HCT116 (cell line): ENCODE measurements at regions not wholly inside any gene's neighbourhood (a gene's known extent, or its start where the extent isn't known, plus 50 kb on each side); places are given as distances from the start of the nearest gene placed in this dataset.

Experiments used
- ATAC-seq: fragments of 200-7000 bp; cut with Tn5 transposase; 2 replicates; pipeline ENCODE4 v1.9.1; 2020; ENCODE audit warnings: mild to moderate bottlenecking, moderate library complexity
- BruUV-seq: library from RNA; stranded (reverse); fragments of 400-500 nt; replicated peaks from 2 replicates; lab custom pipeline; 2021; lab: Mats Ljungman, UMichigan
- CTCF ChIA-PET: fragments of 300-600 bp; sonication (Branson Sonifier 250); formaldehyde crosslinking; loops from one replicate; lab custom pipeline; 2021; ENCODE audit warnings: antibody characterized with exemption; lab: Charles Lee
- POLR2A ChIA-PET: fragments of 300-600, 350-600 bp; sonication (Branson Sonifier 250); formaldehyde crosslinking; loops from one replicate; lab custom pipeline; 2021; ENCODE audit warnings: antibody characterized with exemption; lab: Charles Lee
- RAD21 ChIA-PET, 2 experiments: fragments of 300-600 bp; sonication (Branson Sonifier 250); formaldehyde crosslinking; loops; one replicate each; lab custom pipeline; 2023; ENCODE audit warnings: low total read pairs in 2 of 2; ENCODE audit not compliant: uncharacterized antibody in 2 of 2, unreplicated experiment in 2 of 2, low non-redundant PET in 1 of 2; lab: Charles Lee
- DNase-seq: peaks from one replicate; pipeline ENCODE4 v3.0.0-alpha.2; 2010; ENCODE audit warnings: low read depth, low spot score
- H2AFZ ChIP-seq: fragments of 200-600 bp; shearing (Covaris generic), sonication (generic); 2 replicates; pipeline ENCODE4 v1.6.1; 2017; ENCODE audit warnings: low read depth, mixed run types, mixed read lengths, antibody characterized with exemption, low read length; ENCODE audit not compliant: poor library complexity, severe bottlenecking
- H3K27ac ChIP-seq: 2 replicates; pipeline ENCODE4 v1.5.1; 2012; ENCODE audit warnings: low read depth, low read length
- H3K27me3 ChIP-seq: fragments of 200-600 bp; sonication (generic); 2 replicates; pipeline ENCODE4 v1.6.1; 2016; ENCODE audit warnings: mixed run types, low read length, mixed read lengths; ENCODE audit not compliant: insufficient read depth
- H3K36me3 ChIP-seq, 2 experiments: fragments of 200-500 bp in 1 of 2; fragments of 200-600 bp in 1 of 2; sonication (Bioruptor generic) in 1 of 2; sonication (generic) in 1 of 2; 2 replicates each; pipeline versions ENCODE4 v1.5.1 to v1.6.1; 2014 to 2016; ENCODE audit warnings: low read length in 2 of 2, inconsistent platforms in 1 of 2, mixed read lengths in 1 of 2, mixed run types in 1 of 2; ENCODE audit not compliant: insufficient read depth in 2 of 2, control insufficient read depth in 1 of 2
- H3K4me1 ChIP-seq, 2 experiments: fragments of 200-600 bp in 1 of 2; sonication (generic) in 1 of 2; 2 replicates each; pipeline versions ENCODE4 v1.5.1 to v1.6.1; 2012 to 2017; ENCODE audit warnings: low read length in 2 of 2, inconsistent platforms in 1 of 2, mild to moderate bottlenecking in 1 of 2, mixed read lengths in 1 of 2, mixed run types in 1 of 2, moderate library complexity in 1 of 2; ENCODE audit not compliant: insufficient read depth in 2 of 2, control insufficient read depth in 1 of 2
- H3K4me2 ChIP-seq: fragments of 200-600 bp; sonication (generic); 2 replicates; pipeline ENCODE4 v1.6.1; 2017; ENCODE audit warnings: mixed run types, low read length, mixed read lengths
- H3K4me3 ChIP-seq, 2 experiments: fragments of 200-600 bp in 1 of 2; sonication (generic) in 1 of 2; replicated peaks in 1 of 2; 2 replicates each; pipeline ENCODE4 v1.5.1; 2011 to 2016; ENCODE audit warnings: low read length in 2 of 2, control low read depth in 1 of 2, low read depth in 1 of 2, mild to moderate bottlenecking in 1 of 2, mixed read lengths in 1 of 2, mixed run types in 1 of 2
- H3K79me2 ChIP-seq: fragments of 200-600 bp; sonication (generic); 2 replicates; pipeline ENCODE4 v1.6.1; 2017; ENCODE audit warnings: mild to moderate bottlenecking, mixed run types, low read length, moderate library complexity, mixed read lengths; ENCODE audit not compliant: insufficient read depth
- H3K9ac ChIP-seq: fragments of 200-600 bp; sonication (generic); 2 replicates; pipeline ENCODE4 v1.6.1; 2016; ENCODE audit warnings: low read length, mixed read lengths
- H3K9me2 ChIP-seq: fragments of 200-600 bp; sonication (generic), shearing (Covaris generic); 2 replicates; pipeline ENCODE4 v1.6.1; 2017; ENCODE audit warnings: mixed run types, mild to moderate bottlenecking, moderate library complexity; ENCODE audit not compliant: insufficient read depth
- H3K9me3 ChIP-seq, 2 experiments: fragments of 200-500 bp in 1 of 2; fragments of 200-600 bp in 1 of 2; sonication (Bioruptor generic) in 1 of 2; sonication (generic) in 1 of 2; 2 replicates each; pipeline ENCODE4 v1.6.1; 2014 to 2017; ENCODE audit warnings: low read length in 2 of 2, mixed read lengths in 2 of 2, inconsistent platforms in 1 of 2, low read depth in 1 of 2, mild to moderate bottlenecking in 1 of 2, mixed run types in 1 of 2, moderate library complexity in 1 of 2; ENCODE audit not compliant: control insufficient read depth in 1 of 2, insufficient read depth in 1 of 2
- H4K20me1 ChIP-seq: fragments of 200-600 bp; sonication (generic), shearing (Covaris generic); 2 replicates; pipeline ENCODE4 v1.6.1; 2017; ENCODE audit warnings: mixed run types, mild to moderate bottlenecking, moderate library complexity; ENCODE audit not compliant: insufficient read depth
- CBX3 ChIP-seq: IDR thresholded peaks from 2 replicates; pipeline ENCODE4 v1.6.1; 2012; ENCODE audit warnings: low read depth
- CEBPB ChIP-seq: IDR thresholded peaks from 2 replicates; pipeline ENCODE4 v1.6.1; 2012; ENCODE audit warnings: low read depth
- CTCF ChIP-seq, 3 experiments: fragments of 200-600 bp in 1 of 3; sonication (generic) in 1 of 3; IDR thresholded peaks in 2 of 3; conservative IDR thresholded peaks in 1 of 3; 2 replicates each; pipeline ENCODE4 v1.5.1; 2012 to 2017; ENCODE audit warnings: low read depth in 2 of 3, low read length in 2 of 3, antibody characterized with exemption in 1 of 3, borderline replicate concordance in 1 of 3, control low read depth in 1 of 3, mild to moderate bottlenecking in 1 of 3, mixed read lengths in 1 of 3, mixed run types in 1 of 3, moderate library complexity in 1 of 3; ENCODE audit not compliant: insufficient read depth in 1 of 3
- EZH2 ChIP-seq: fragments of 200-600 bp; sonication (generic); IDR thresholded peaks from 2 replicates; pipeline ENCODE4 v1.6.1; 2017; ENCODE audit warnings: antibody characterized with exemption, mixed run types
- FOSL1 ChIP-seq: IDR thresholded peaks from 2 replicates; pipeline ENCODE4 v1.6.1; 2012; ENCODE audit warnings: low read depth
- JUND ChIP-seq: IDR thresholded peaks from 2 replicates; pipeline ENCODE4 v1.6.1; 2012
- MAX ChIP-seq: IDR thresholded peaks from 2 replicates; pipeline ENCODE4 v1.6.1; 2012
- POLR2A ChIP-seq: IDR thresholded peaks from 2 replicates; pipeline ENCODE4 v1.7.0; 2011; ENCODE audit warnings: borderline replicate concordance; ENCODE audit not compliant: insufficient read depth, insufficient read length; ENCODE audit errors: extremely low read depth
- SIN3A ChIP-seq: IDR thresholded peaks from 2 replicates; pipeline ENCODE4 v1.6.1; 2012; ENCODE audit warnings: low read depth
- SP1 ChIP-seq: IDR thresholded peaks from 2 replicates; pipeline ENCODE4 v1.6.1; 2012; ENCODE audit warnings: low read depth
- SRF ChIP-seq: IDR thresholded peaks from 2 replicates; pipeline ENCODE4 v1.6.1; 2012; ENCODE audit warnings: low read depth
- ZFX ChIP-seq: fragments of 450-650 bp; IDR thresholded peaks from 2 replicates; pipeline ENCODE4 v1.6.1; 2017
- ZNF274 ChIP-seq: fragments of 200-500 bp; sonication (Bioruptor generic); IDR thresholded peaks from 2 replicates; pipeline ENCODE4 v1.6.1; 2014; ENCODE audit warnings: mild to moderate bottlenecking, low read depth, low read length, inconsistent platforms
- intact Hi-C: fragments of 100-400 bp; cut with micrococcal nuclease; formaldehyde crosslinking; loops from 2 replicates; pipeline ENCODE4 v1.10.0; 2022

- no peak for TF ChIP-seq SP1
- TF ChIP-seq ZNF274 = no peak
- TF ChIP-seq SIN3A = no peak
- no peak for TF ChIP-seq FOSL1
- no peak for TF ChIP-seq CTCF (IDR thresholded peaks at IDR 0.05 in 2 of 3, conservative IDR thresholded peaks at IDR 0.05 in 1 of 3; ENCODE audit: borderline replicate concordance in 1 of 3, insufficient read depth in 1 of 3, low read depth in 2 of 3, low read length in 2 of 3)
- no peak for TF ChIP-seq POLR2A
Measured at GRCh38 chr16:76182041-76182635, 95.1 kb upstream of the CNTNAP4 start (continued).

GRCh38 chr16:76183647-76184046 lies 93.6 kb upstream of the CNTNAP4 start:
- Histone ChIP-seq H2AFZ (no peak overlapping the region), H3K4me2 (no peak overlapping the region), H4K20me1 (no peaks in the 10 kb centered on the region), H3K27me3 (no peaks in the 10 kb centered on the region), H3K9me2 (no peaks in the 10 kb centered on the region), H3K4me3 (no peak overlapping the region), H3K79me2 (no peaks in the 10 kb centered on the region), H3K9ac (no peak overlapping the region), H3K9me3 (peaks cover 3 to 6% of the 10 kb centered on the region in 2 experiments; a peak in 1 of 4 replicates), H3K4me1 (no peaks in the 10 kb centered on the region), H3K36me3 (no peaks in the 10 kb centered on the region), H3K27ac (no peak overlapping the region)
- no TSS peak for BruUV-seq
- intact Hi-C loops = no loop called here
- DNase-seq = no peak
- no peak for ATAC-seq
- ChIA-PET RAD21 (no interaction called here), CTCF (no interaction called here), POLR2A (no interaction called here)
- TF ChIP-seq SRF (no peak), CBX3 (no peak), JUND (no peak), MAX (no peak), CEBPB (no peak), ZNF274 (no peak), EZH2 (no peak), POLR2A (no peak), ZFX (no peak), SIN3A (no peak)
